HEK293 (cell line): ENCODE measurements at regions not wholly inside any gene's neighbourhood (a gene's known extent, or its start where the extent isn't known, plus 50 kb on each side); places are given as distances from the start of the nearest gene placed in this dataset.
A peak's percentile ranks its signal among the peaks of the same experiment; 100 is the strongest.
"Not testable (repeated sequence)": the region's sequence is repeated elsewhere in the genome, so short reads cannot be mapped to it uniquely, and the experiment has no call there.

Experiments
- CTCF ChIA-PET: fragments of 350-600 bp; formaldehyde crosslinking; extraction: SDS; loops from one replicate; lab custom pipeline; 2021; ENCODE audit warnings: antibody characterized with exemption; lab: Yijun Ruan, JAX
- POLR2A ChIA-PET: fragments of 300-600 bp; formaldehyde crosslinking; extraction: SDS; loops from one replicate; lab custom pipeline; 2020; ENCODE audit warnings: antibody characterized with exemption, inconsistent platforms; lab: Yijun Ruan, JAX
- H3K27ac ChIP-seq: fragments of 200-500 bp; sonication (Bioruptor generic); 2 replicates; pipeline ENCODE4 v1.5.1; 2014; ENCODE audit warnings: low read depth, low read length, control low read depth, inconsistent platforms; ENCODE audit errors: extremely low read depth
- H3K36me3 ChIP-seq, 2 experiments: fragments of 200-500 bp in 1 of 2; sonication (Bioruptor generic) in 1 of 2; 1 replicate in 1 of 2; 2 replicates in 1 of 2; pipeline ENCODE4 v1.5.1; 2014 to 2017; ENCODE audit warnings: inconsistent platforms in 2 of 2, low read length in 2 of 2; ENCODE audit not compliant: control insufficient read depth in 2 of 2, insufficient read depth in 1 of 2
- H3K4me1 ChIP-seq: fragments of 200-500 bp; sonication (Bioruptor generic); 2 replicates; pipeline ENCODE4 v1.5.1; 2014; ENCODE audit warnings: mild to moderate bottlenecking, low read length, inconsistent platforms; ENCODE audit not compliant: control insufficient read depth, insufficient read depth
- H3K4me3 ChIP-seq: 2 replicates; pipeline ENCODE4 v1.5.1; 2011; ENCODE audit warnings: low read depth, mild to moderate bottlenecking, control low read depth, low read length, moderate library complexity
- H3K9me3 ChIP-seq: fragments of 200-500 bp; sonication (Bioruptor generic); 2 replicates; pipeline ENCODE4 v1.5.1; 2014; ENCODE audit warnings: low read depth, low read length, inconsistent platforms; ENCODE audit not compliant: control insufficient read depth, insufficient read depth
- IKZF3 ChIP-seq: fragments of 450-650 bp; IDR thresholded peaks from 2 replicates; pipeline ENCODE4 v1.5.0; 2018; ENCODE audit warnings: missing biosample characterization, mild to moderate bottlenecking, missing genetic modification characterization, moderate library complexity
- KLF8 ChIP-seq: fragments of 450-650 bp; formaldehyde crosslinking; IDR thresholded peaks from 2 replicates; pipeline ENCODE4 v1.5.1; 2016; ENCODE audit warnings: missing biosample characterization, missing genetic modification characterization
- PRDM1 ChIP-seq: fragments of 450-650 bp; formaldehyde crosslinking; IDR thresholded peaks from 2 replicates; pipeline ENCODE4; 2016; ENCODE audit warnings: missing biosample characterization, missing genetic modification characterization
- ZFHX2 ChIP-seq: fragments of 450-650 bp; formaldehyde crosslinking; conservative IDR thresholded peaks from 2 replicates; pipeline ENCODE4 v1.5.1; 2016; ENCODE audit warnings: missing biosample characterization, missing genetic modification characterization
- ZNF112 ChIP-seq: fragments of 450-650 bp; formaldehyde crosslinking; IDR thresholded peaks from 2 replicates; pipeline ENCODE4 v1.5.0; 2017; ENCODE audit warnings: missing biosample characterization, missing genetic modification characterization
- ZNF157 ChIP-seq: fragments of 450-650 bp; formaldehyde crosslinking; IDR thresholded peaks from 2 replicates; pipeline ENCODE4 v1.5.1; 2016; ENCODE audit warnings: missing biosample characterization, missing genetic modification characterization
- ZNF175 ChIP-seq: fragments of 450-650 bp; formaldehyde crosslinking; IDR thresholded peaks from 2 replicates; pipeline ENCODE4 v1.5.1; 2016; ENCODE audit warnings: missing biosample characterization, missing genetic modification characterization
- ZNF202 ChIP-seq: fragments of 450-650 bp; formaldehyde crosslinking; IDR thresholded peaks from 2 replicates; pipeline ENCODE4 v1.5.1; 2016; ENCODE audit warnings: missing biosample characterization, missing genetic modification characterization, borderline replicate concordance
- ZNF214 ChIP-seq: fragments of 450-650 bp; formaldehyde crosslinking; IDR thresholded peaks from 2 replicates; pipeline ENCODE4 v1.5.1; 2017; ENCODE audit warnings: missing biosample characterization, mild to moderate bottlenecking, missing genetic modification characterization, borderline replicate concordance
- ZNF350 ChIP-seq: fragments of 450-650 bp; formaldehyde crosslinking; IDR thresholded peaks from 2 replicates; pipeline ENCODE4 v1.5.0; 2017; ENCODE audit warnings: missing biosample characterization, mild to moderate bottlenecking, missing genetic modification characterization
- ZNF37A ChIP-seq: fragments of 450-650 bp; IDR thresholded peaks from 2 replicates; pipeline ENCODE4 v1.5.1; 2018; ENCODE audit warnings: missing biosample characterization, missing genetic modification characterization
- ZNF394 ChIP-seq: fragments of 450-650 bp; formaldehyde crosslinking; IDR thresholded peaks from 2 replicates; pipeline ENCODE4 v1.5.1; 2016; ENCODE audit warnings: missing biosample characterization, missing genetic modification characterization, mild to moderate bottlenecking, moderate library complexity, borderline replicate concordance
- ZNF423 ChIP-seq: fragments of 450-650 bp; formaldehyde crosslinking; IDR thresholded peaks from 2 replicates; pipeline ENCODE4 v1.5.1; 2016; ENCODE audit warnings: missing biosample characterization, missing genetic modification characterization
- ZNF514 ChIP-seq: fragments of 450-650 bp; formaldehyde crosslinking; IDR thresholded peaks from 2 replicates; pipeline ENCODE4 v1.5.1; 2016; ENCODE audit warnings: missing biosample characterization, missing genetic modification characterization
- ZNF670 ChIP-seq: fragments of 450-650 bp; formaldehyde crosslinking; IDR thresholded peaks from 2 replicates; pipeline ENCODE4 v1.5.1; 2016; ENCODE audit warnings: missing biosample characterization, missing genetic modification characterization, low read depth
- ZNF747 ChIP-seq: fragments of 450-650 bp; formaldehyde crosslinking; IDR thresholded peaks from 2 replicates; pipeline ENCODE4 v1.5.1; 2016; ENCODE audit warnings: missing biosample characterization, missing genetic modification characterization
- ZNF830 ChIP-seq: fragments of 450-650 bp; IDR thresholded peaks from 2 replicates; pipeline ENCODE4 v1.5.0; 2018; ENCODE audit warnings: missing biosample characterization, missing genetic modification characterization, low read depth, mild to moderate bottlenecking, moderate library complexity
- TF ChIP-seq, protein P1 (sequence below): fragments of 450-650 bp; formaldehyde crosslinking; IDR thresholded peaks from 2 replicates; pipeline ENCODE4 v1.5.1; 2016; ENCODE audit warnings: missing biosample characterization, missing genetic modification characterization
- TF ChIP-seq, protein P2 (sequence below): fragments of 450-650 bp; formaldehyde crosslinking; IDR thresholded peaks from 2 replicates; pipeline ENCODE4 v1.5.0; 2017; ENCODE audit warnings: missing biosample characterization, missing genetic modification characterization, borderline replicate concordance
- TF ChIP-seq, protein P3 (sequence below): fragments of 450-650 bp; formaldehyde crosslinking; IDR thresholded peaks from 2 replicates; pipeline ENCODE4 v1.5.1; 2016; ENCODE audit warnings: missing biosample characterization, missing genetic modification characterization

DNA sequence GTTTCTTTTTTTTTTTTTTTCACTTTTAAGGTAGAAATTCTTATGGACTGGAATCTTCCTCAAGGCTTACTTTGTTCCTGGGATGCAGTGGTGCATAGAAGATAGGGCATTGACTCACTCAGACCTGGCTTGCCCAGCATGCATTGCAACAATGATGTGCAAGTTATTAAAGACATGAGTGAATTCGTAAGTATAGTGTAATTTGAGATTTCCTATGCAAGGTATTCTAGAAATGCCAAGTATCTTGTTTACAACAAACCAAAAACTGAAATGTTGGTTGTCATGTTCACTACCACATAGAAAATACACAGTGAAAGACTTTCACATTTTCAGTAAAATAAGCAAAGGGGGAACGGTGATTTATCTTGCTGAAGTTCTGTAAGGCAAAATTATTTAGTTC lies 56.5 kb upstream of the FNDC3B start:
- H3K4me1 ChIP-seq: no peaks in the 10 kb centered on the region

GRCh38 chr3:171983685-171984084 lies 55.7 kb upstream of the FNDC3B start:
- H3K4me1 ChIP-seq, H3K4me3 ChIP-seq, CTCF ChIA-PET, H3K9me3 ChIP-seq, H3K27ac ChIP-seq, H3K36me3 ChIP-seq, POLR2A ChIA-PET: not testable (repeated sequence)

More for the DNA sequence above, 56.5 kb upstream of the FNDC3B start:
- no peak overlapping the region for H3K4me3 ChIP-seq
- no peaks in the 10 kb centered on the region for H3K36me3 ChIP-seq
- no peaks in the 10 kb centered on the region for H3K9me3 ChIP-seq
- TF ChIP-seq PRDM1 (tag by site-specific recombination) (0 out of 2 replicates have a peak, but pooled peaks have one; percentile 16), ZNF514 (tag by site-specific recombination) (no peak)
- H3K27ac ChIP-seq: no peak overlapping the region
- CTCF ChIA-PET: interaction anchor here (0.8 kb wide), 1 partner anchor 10 kb away, joined by 3 read pairs; no protein-coding TSS in a partner anchor
- POLR2A ChIA-PET: no interaction called here

- no peak overlapping the region for H3K4me3 ChIP-seq
- TF ChIP-seq ZNF157 (tag by site-specific recombination) (no peak), ZNF830 (tag by site-specific recombination) (no peak), ZNF175 (tag by site-specific recombination) (no peak), ZNF202 (tag by site-specific recombination) (no peak), ZNF747 (tag by site-specific recombination) (no peak), ZNF214 (tag by site-specific recombination) (no peak), IKZF3 (tag by site-specific recombination) (no peak), ZNF37A (tag by site-specific recombination) (no peak), ZFHX2 (tag by site-specific recombination) (no peak), ZNF350 (tag by site-specific recombination) (no peak), ZNF112 (no peak)
- TF ChIP-seq, protein P1, sequence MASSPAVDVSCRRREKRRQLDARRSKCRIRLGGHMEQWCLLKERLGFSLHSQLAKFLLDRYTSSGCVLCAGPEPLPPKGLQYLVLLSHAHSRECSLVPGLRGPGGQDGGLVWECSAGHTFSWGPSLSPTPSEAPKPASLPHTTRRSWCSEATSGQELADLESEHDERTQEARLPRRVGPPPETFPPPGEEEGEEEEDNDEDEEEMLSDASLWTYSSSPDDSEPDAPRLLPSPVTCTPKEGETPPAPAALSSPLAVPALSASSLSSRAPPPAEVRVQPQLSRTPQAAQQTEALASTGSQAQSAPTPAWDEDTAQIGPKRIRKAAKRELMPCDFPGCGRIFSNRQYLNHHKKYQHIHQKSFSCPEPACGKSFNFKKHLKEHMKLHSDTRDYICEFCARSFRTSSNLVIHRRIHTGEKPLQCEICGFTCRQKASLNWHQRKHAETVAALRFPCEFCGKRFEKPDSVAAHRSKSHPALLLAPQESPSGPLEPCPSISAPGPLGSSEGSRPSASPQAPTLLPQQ: no peak
- TF ChIP-seq, protein P2, sequence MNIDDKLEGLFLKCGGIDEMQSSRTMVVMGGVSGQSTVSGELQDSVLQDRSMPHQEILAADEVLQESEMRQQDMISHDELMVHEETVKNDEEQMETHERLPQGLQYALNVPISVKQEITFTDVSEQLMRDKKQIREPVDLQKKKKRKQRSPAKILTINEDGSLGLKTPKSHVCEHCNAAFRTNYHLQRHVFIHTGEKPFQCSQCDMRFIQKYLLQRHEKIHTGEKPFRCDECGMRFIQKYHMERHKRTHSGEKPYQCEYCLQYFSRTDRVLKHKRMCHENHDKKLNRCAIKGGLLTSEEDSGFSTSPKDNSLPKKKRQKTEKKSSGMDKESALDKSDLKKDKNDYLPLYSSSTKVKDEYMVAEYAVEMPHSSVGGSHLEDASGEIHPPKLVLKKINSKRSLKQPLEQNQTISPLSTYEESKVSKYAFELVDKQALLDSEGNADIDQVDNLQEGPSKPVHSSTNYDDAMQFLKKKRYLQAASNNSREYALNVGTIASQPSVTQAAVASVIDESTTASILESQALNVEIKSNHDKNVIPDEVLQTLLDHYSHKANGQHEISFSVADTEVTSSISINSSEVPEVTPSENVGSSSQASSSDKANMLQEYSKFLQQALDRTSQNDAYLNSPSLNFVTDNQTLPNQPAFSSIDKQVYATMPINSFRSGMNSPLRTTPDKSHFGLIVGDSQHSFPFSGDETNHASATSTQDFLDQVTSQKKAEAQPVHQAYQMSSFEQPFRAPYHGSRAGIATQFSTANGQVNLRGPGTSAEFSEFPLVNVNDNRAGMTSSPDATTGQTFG (tag by site-specific recombination): no peak
- no peak overlapping the region for H3K27ac ChIP-seq
- H3K4me1 ChIP-seq: no peaks in the 10 kb centered on the region
- H3K9me3 ChIP-seq: no peaks in the 10 kb centered on the region
- no peaks in the 10 kb centered on the region for H3K36me3 ChIP-seq
- POLR2A ChIA-PET: no interaction called here
- CTCF ChIA-PET: no interaction called here
These were observed 54.5 kb upstream of the FNDC3B start for GRCh38 chr3:171984883-171985282.

- POLR2A ChIA-PET: no interaction called here
- no peaks in the 10 kb centered on the region for H3K36me3 ChIP-seq
- no peaks in the 10 kb centered on the region for H3K9me3 ChIP-seq
- H3K27ac ChIP-seq: no peak overlapping the region
- H3K4me3 ChIP-seq: no peak overlapping the region
- H3K4me1 ChIP-seq: no peaks in the 10 kb centered on the region
- CTCF ChIA-PET: interaction anchor here (1.1 kb wide), 1 partner anchor 346 kb away, joined by 3 read pairs; no protein-coding TSS in a partner anchor
- TF ChIP-seq ZNF670 (tag by site-specific recombination) (no peak), ZNF394 (tag by site-specific recombination) (no peak), ZNF423 (no peak), KLF8 (tag by site-specific recombination) (no peak)
- TF ChIP-seq, protein P3, sequence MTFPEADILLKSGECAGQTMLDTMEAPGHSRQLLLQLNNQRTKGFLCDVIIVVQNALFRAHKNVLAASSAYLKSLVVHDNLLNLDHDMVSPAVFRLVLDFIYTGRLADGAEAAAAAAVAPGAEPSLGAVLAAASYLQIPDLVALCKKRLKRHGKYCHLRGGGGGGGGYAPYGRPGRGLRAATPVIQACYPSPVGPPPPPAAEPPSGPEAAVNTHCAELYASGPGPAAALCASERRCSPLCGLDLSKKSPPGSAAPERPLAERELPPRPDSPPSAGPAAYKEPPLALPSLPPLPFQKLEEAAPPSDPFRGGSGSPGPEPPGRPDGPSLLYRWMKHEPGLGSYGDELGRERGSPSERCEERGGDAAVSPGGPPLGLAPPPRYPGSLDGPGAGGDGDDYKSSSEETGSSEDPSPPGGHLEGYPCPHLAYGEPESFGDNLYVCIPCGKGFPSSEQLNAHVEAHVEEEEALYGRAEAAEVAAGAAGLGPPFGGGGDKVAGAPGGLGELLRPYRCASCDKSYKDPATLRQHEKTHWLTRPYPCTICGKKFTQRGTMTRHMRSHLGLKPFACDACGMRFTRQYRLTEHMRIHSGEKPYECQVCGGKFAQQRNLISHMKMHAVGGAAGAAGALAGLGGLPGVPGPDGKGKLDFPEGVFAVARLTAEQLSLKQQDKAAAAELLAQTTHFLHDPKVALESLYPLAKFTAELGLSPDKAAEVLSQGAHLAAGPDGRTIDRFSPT (tag by site-specific recombination): no peak
These were observed 53.2 kb upstream of the FNDC3B start for GRCh38 chr3:171986176-171986575.
